ENCODE measurements at regions not wholly inside any gene's neighbourhood (a gene's known extent, or its start where the extent isn't known, plus 50 kb on each side); places are given as distances from the start of the nearest gene placed in this dataset.

GRCh38 chr20:47949230-47949629 lies 163.9 kb upstream of the SULF2 start:
- no peak for TF ChIP-seq ZNF274 (IDR thresholded peaks at IDR 0.05; ENCODE audit: low read depth, low read length)
- TF ChIP-seq YY1 (IDR thresholded peaks at IDR 0.05; ENCODE audit: insufficient read depth, insufficient read length) = no peak
